ENCODE measurements at regions not wholly inside any gene's neighbourhood (a gene's known extent, or its start where the extent isn't known, plus 50 kb on each side); places are given as distances from the start of the nearest gene placed in this dataset.
"Not testable (repeated sequence)": the region's sequence is repeated elsewhere in the genome, so short reads cannot be mapped to it uniquely, and the experiment has no call there.

- no peak for DNase-seq
Measured at GRCh38 chr4:95898226-95898625, 58.3 kb downstream of the PDHA2 start.

DNA sequence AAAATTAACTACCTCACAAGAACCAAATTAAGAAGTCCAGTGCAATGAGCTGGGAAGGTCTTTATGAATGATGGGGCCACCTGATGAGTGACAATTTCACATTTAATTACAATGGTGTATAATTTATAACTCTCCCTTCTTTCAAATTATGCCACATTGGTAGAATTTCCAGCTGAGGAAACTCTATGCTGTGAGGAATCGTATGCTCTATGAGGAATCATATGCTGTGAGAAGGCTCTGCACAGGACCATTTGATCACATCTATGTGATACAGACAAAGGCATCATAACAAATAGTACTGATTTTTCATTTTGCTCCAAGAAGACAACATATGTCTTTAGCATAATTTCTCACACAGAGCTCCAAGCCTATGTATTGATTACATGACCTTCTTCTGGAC, 69.3 kb downstream of the PDHA2 start:
- no peak for DNase-seq

DNA sequence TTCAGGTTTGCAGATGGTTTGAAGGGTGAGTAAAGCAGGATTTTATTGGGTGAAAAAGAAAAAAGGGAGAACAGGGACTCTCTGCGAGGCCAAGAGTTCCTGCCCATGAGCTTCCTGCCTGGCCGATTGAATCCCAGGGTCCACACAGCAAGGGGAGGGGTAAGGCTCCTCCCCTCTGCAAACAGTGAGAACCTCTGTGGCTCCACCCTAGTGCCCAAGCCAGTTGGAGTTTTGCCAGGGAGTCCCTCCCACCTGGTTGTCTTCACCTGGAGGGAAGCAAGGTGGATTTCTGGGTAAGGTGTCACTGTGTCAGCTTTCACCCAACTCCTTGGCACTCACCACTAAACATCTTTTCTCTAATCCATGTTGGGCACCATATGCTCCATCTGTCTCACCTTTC, 70.9 kb downstream of the PDHA2 start:
- DNase-seq: no peak

GRCh38 chr4:95921470-95921869, 81.6 kb downstream of the PDHA2 start:
- no peak for DNase-seq

GRCh38 chr4:95929448-95930064, 89.7 kb downstream of the PDHA2 start:
- no peak for DNase-seq

- DNase-seq: no peak
Measured at GRCh38 chr4:95939141-95939540, 99.2 kb downstream of the PDHA2 start.

GRCh38 chr4:95949136-95949765, 109.4 kb downstream of the PDHA2 start:
- no peak for DNase-seq

DNA sequence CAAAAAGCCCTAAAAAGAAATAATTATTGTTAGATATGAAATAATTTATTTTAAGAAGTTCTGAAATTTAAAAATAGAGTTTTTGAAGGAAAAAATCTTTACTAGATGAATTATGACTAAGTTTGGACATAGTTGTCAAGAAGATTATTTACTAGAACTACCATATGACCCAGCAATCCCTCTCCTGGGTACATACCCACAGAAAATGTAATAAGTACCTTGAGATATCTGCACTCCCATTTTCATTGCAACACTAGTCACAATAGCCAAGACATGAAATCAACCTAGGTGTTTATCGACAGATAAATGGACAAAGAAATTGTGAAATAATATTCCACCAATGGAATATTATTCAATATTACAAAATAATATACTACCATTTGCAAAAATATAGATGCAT, 109.9 kb downstream of the PDHA2 start:
- DNase-seq: no peak

DNA sequence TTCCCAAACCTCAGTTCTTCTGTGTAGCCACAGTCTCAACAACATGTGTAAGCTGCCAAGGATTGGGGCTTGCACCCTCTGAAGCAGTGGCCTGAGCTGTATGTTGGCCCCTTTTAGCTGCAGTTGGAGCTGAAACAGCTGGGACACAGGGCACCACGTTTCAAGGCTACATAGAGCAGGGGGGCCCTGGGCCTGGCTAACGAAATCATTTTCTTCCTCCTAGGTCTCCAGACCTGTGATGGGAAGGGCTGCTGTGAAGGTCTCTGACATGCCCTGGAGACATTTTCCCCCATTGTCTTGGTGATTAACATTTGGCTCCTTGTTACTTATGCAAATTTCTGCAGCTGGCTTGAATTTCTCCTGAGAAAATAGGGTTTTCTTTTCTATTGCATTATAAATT, 112.6 kb downstream of the PDHA2 start:
- DNase-seq: not testable (repeated sequence)

DNA sequence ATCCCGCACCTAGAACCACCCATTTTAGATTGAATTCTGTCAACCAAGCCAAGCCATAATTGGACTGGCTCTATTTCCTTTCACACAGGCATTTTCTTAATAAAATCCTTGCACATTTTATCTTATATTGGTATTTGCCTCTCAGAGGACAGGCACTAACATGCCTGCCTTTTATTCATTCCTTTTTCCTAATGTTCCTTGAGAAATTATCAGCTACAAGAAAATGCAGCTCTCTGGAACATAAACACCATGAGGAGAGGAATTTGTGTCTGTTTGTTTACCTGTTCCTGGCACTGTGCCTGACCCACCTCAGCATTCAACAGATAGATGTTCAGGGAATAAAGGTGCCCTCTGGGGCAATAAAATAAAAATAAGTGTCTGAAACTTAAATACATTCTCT, 116.2 kb downstream of the PDHA2 start:
- DNase-seq: no peak

GRCh38 chr4:95957054-95957453, 117.2 kb downstream of the PDHA2 start:
- no peak for DNase-seq

DNA sequence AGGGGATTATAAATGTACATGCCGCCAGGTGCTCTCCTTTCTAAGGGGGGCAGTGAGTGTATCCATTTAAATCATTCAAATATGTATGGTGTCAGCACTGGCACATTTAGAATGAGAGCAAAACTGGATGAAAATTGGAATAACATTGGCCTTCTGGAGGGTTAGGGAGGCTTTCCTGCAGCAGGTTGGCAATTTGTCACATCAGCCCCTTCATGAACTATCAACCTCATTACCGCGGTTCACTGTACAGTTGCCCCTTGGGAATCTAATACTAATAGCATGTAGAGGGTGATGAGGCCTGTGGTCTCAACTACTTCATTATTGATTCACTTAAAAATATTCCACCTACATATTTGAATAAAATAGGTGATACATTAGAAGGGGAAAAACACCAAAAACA, 117.9 kb downstream of the PDHA2 start:
- DNase-seq: no peak

DNA sequence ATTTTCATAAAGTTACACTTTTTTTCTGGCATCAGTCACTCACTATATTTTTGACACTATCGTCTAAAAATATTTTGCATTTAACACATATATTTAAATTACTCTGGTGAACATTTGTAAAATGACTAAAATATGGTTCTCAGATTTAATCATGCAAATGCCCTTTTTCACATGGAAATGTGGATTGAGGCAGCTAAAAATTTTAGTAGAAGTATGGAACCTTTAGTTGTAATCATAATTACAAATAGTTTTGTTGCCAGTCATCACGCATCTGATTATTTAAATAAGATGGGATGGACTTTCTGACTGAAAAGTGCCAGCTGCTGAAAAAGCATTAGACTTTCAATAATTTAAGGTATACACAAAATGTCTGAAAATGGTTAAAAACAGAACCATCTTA, 119.3 kb downstream of the PDHA2 start:
- no peak for DNase-seq

GRCh38 chr4:95959633-95960032, 119.7 kb downstream of the PDHA2 start:
- no peak for DNase-seq

DNA sequence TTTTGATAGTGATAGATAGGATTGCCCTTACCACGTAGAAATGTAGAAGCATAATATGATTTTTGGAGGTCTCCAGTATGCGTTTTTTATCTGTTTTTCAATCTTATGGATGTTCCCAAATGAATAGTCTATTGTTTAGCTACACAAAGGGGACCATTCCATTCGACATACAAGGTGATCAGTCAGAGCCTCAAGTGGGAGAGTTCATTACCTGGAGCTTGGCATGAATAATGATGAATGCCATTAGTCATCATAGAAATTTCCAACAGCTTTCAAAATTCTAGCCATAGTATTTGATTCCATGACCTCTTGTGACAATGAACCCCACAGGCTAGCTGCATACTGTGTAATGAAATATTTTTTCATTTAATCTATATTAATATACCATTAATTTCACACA, 123.6 kb downstream of the PDHA2 start:
- no peak for DNase-seq

DNA sequence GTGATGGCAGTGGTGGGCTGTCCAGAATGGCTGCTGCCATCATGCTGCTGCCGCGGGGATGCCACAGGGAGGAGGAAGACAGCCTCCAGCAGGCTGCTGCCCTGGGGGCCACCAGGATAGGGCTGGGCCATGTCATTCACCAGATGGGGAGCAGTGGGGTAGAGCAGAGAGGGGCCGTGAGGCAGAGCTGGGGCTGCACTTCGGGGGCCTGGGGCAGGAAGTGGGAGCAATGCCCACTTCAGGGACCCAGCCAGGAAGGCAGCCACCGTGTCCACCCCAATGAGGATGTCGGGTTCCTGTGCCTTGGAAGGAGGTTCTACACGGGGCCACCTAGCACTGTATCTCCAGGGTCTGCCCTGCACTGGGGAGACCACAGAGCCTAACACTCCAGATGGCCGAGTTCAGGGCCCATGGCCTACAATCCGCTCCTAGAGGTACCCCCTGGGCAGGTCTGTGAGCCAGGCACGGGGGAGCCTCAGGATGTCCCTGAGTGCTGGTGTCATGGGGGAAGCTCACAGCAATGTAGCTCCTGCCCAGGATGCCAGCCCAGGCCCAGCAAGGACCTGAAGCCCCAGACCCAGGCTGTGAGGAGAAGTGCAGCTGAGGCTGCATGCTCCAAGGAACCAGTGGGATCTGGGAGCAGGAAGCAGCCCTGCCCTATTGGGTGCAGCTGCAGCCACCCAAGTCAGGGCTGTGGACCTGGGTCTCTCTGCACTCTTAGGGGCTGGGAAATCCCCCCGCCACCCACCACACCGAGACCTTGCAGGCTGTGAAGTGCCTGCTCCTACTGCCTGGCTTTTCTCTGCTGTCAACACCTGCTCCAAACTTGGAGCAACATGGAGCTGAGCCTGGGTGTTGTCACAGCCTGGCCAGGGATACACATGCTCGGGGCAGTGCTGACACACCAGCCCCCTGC, 140.3 kb downstream of the PDHA2 start:
- DNase-seq: no peak

DNA sequence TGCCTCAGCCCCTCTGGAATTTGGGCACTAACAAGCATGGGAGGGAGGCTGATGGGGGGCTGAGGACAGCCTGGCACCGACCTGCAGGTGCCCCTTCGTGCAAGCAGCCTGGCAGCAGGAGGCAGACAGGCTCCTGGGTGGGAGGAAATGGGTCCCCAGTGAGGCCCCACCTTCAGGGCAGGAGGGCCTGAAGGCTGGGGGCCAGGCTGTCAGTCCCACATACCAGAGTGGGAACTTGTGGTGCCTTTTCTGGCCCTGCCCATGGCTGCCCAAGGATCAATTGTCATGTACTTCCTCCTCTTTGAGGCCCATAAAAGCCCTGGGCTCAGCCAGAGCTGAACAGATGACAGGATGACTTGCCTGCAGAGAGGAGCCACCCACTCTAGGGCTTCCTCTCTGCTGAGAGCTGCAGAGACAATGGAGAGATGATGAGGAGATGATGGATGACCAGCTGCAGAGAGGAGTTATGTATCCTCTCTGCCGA, 141.0 kb downstream of the PDHA2 start:
- no peak for DNase-seq

GRCh38 chr4:95981591-95981990, 141.7 kb downstream of the PDHA2 start:
- no peak for DNase-seq

DNA sequence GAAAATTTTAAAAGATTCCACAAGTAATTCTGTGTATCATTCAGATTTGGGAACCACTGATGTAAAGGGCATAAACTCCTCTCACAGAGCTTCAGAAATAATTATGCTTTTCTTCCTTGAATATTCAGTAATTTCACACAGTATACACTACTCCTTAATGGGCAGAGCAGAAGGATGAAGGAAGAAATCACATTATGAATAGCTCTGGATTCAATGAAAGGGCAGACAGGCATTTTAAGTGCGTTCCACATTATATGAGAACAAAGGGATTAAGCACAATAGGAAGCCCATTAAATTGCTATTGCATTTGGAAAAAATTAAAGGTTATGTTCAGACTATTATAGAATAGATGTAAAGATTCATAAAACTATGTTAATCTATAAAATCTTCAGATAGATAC, 142.6 kb downstream of the PDHA2 start:
- no peak for DNase-seq

- DNase-seq: no peak
Measured at GRCh38 chr4:95984081-95984480, 144.2 kb downstream of the PDHA2 start.

GRCh38 chr4:95985051-95985450, 145.2 kb downstream of the PDHA2 start:
- no peak for DNase-seq

GRCh38 chr4:95985791-95986550, 146.1 kb downstream of the PDHA2 start:
- no peak for DNase-seq

DNA sequence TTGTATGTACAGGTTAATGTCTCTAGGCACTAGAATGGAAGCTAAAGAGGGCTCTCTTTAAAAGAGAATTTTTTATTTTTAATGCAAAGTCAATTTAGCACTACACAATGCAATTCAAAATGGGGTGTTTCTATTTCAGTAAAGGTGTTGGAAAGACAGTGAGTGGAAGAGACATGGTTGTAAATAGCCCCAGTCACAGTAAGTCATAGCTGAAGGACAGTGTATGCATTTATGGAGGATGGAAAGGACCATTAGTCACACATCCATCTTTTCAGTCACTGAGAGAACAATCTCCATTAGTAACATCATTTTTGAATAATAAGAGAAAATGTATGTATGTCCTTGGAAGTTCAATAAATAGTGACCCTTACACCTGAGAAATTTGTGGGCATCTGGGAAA, 148.0 kb downstream of the PDHA2 start:
- DNase-seq: no peak

Measured in right hindlimb (tissue), 1 donor.